Fibroblast of pulmonary artery (primary cell): ENCODE measurements at regions not wholly inside any gene's neighbourhood (a gene's known extent, or its start where the extent isn't known, plus 50 kb on each side); places are given as distances from the start of the nearest gene placed in this dataset.

ENCODE experiments used
- DNase-seq: peaks from one replicate; pipeline ENCODE4 v3.0.0-alpha.2; 2010; ENCODE audit warnings: low read depth
- H3K4me3 ChIP-seq: replicated peaks from 2 replicates; pipeline ENCODE4 v1.5.1; 2011; ENCODE audit warnings: low read depth, mild to moderate bottlenecking, control low read depth, low read length, moderate library complexity
- CTCF ChIP-seq: IDR thresholded peaks from 2 replicates; pipeline ENCODE4 v1.5.1; 2011; ENCODE audit warnings: mild to moderate bottlenecking, control low read depth, low read length, inconsistent platforms; ENCODE audit errors: missing control alignments

GRCh38 chr4:173829565-173829964 is 299.5 kb upstream of the HAND2 start:
- TF ChIP-seq CTCF: no peak

GRCh38 chr4:173827707-173828106 is 297.7 kb upstream of the HAND2 start:
- TF ChIP-seq CTCF: peak; percentile 28
- no peak overlapping the region for H3K4me3 ChIP-seq
- DNase-seq: peak; percentile 29

More at GRCh38 chr4:173829565-173829964, 299.5 kb upstream of the HAND2 start:
- no peak overlapping the region for H3K4me3 ChIP-seq
- no peak for DNase-seq

- TF ChIP-seq CTCF: no peak
- H3K4me3 ChIP-seq: no peak overlapping the region
- DNase-seq: no peak
Measured at GRCh38 chr4:173821876-173822275, 291.8 kb upstream of the HAND2 start.

- TF ChIP-seq CTCF: no peak
- H3K4me3 ChIP-seq: no peak overlapping the region
- DNase-seq: no peak
Measured at GRCh38 chr4:173821036-173821435, 291.0 kb upstream of the HAND2 start.

- no peak overlapping the region for H3K4me3 ChIP-seq
- no peak for TF ChIP-seq CTCF
- peak; percentile 16 for DNase-seq
Measured at GRCh38 chr4:173807347-173807746, 277.3 kb upstream of the HAND2 start.

- TF ChIP-seq CTCF: no peak
- no peak for DNase-seq
- no peak overlapping the region for H3K4me3 ChIP-seq
Measured at GRCh38 chr4:173805884-173806283, 275.9 kb upstream of the HAND2 start.

- no peak for TF ChIP-seq CTCF
- no peak overlapping the region for H3K4me3 ChIP-seq
- DNase-seq: no peak
Measured at GRCh38 chr4:173802662-173803022, 272.6 kb upstream of the HAND2 start.
